Frontal cortex (tissue), 3 donors: ENCODE measurements at regions not wholly inside any gene's neighbourhood (a gene's known extent, or its start where the extent isn't known, plus 50 kb on each side); places are given as distances from the start of the nearest gene placed in this dataset.

Experiments used
- DNase-seq, 2 donors: peaks; one replicate each; pipeline ENCODE4 v3.0.0; 2012; ENCODE audit warnings: low spot score in 2 of 2
- FAIRE-seq: peaks from 2 replicates; lab custom pipeline; 2012; peaks lifted over from hg19 to GRCh38; lab: Jason Lieb, UNC
- donor health status: control.
- donor health status: control.
- donor health status: control.

- FAIRE-seq (no peak), DNase-seq (no peak)
These were observed 79.1 kb upstream of the MAFB start for GRCh38 chr20:40768105-40768504.

- FAIRE-seq, result no peak
- no peak for DNase-seq
These were observed 80.7 kb upstream of the MAFB start for GRCh38 chr20:40769677-40770285.

GRCh38 chr20:40770564-40771307 is 81.7 kb upstream of the MAFB start:
- no peak for DNase-seq
- no peak for FAIRE-seq

- DNase-seq, result no peak
- no peak for FAIRE-seq
These were observed 82.2 kb upstream of the MAFB start for GRCh38 chr20:40771308-40771610.

- no peak for FAIRE-seq
- no peak for DNase-seq
These were observed 82.9 kb upstream of the MAFB start for GRCh38 chr20:40771848-40772511.

GRCh38 chr20:40773376-40773775 is 84.3 kb upstream of the MAFB start:
- FAIRE-seq, result no peak
- DNase-seq, result no peak

GRCh38 chr20:40774252-40774651 is 85.2 kb upstream of the MAFB start:
- no peak for DNase-seq
- no peak for FAIRE-seq

- FAIRE-seq (no peak), DNase-seq (no peak)
These were observed 86.6 kb upstream of the MAFB start for GRCh38 chr20:40775561-40776146.

- DNase-seq (no peak), FAIRE-seq (no peak)
These were observed 87.7 kb upstream of the MAFB start for GRCh38 chr20:40776466-40777457.

- DNase-seq, result no peak
- no peak for FAIRE-seq
These were observed 88.6 kb upstream of the MAFB start for GRCh38 chr20:40777653-40778052.

- no peak for DNase-seq
- FAIRE-seq, result no peak
These were observed 90.0 kb upstream of the MAFB start for GRCh38 chr20:40778894-40779496.

GRCh38 chr20:40781327-40782042 is 92.4 kb upstream of the MAFB start:
- no peak for FAIRE-seq
- DNase-seq, result no peak

- FAIRE-seq (no peak), DNase-seq (no peak)
These were observed 93.0 kb upstream of the MAFB start for GRCh38 chr20:40782043-40782368.

GRCh38 chr20:40785346-40785745 is 96.3 kb upstream of the MAFB start:
- DNase-seq, result no peak
- FAIRE-seq, result no peak

GRCh38 chr20:40786336-40786735 is 97.3 kb upstream of the MAFB start:
- DNase-seq (no peak), FAIRE-seq (no peak)

- DNase-seq (no peak), FAIRE-seq (no peak)
These were observed 98.9 kb upstream of the MAFB start for GRCh38 chr20:40787941-40788340.

- FAIRE-seq, result no peak
- no peak for DNase-seq
These were observed 108.4 kb upstream of the MAFB start for GRCh38 chr20:40797425-40797824.

- FAIRE-seq (no peak), DNase-seq (no peak)
These were observed 109.0 kb upstream of the MAFB start for GRCh38 chr20:40798066-40798465.

GRCh38 chr20:40802886-40803285 is 113.8 kb upstream of the MAFB start:
- FAIRE-seq, result no peak
- no peak for DNase-seq
